ENCODE measurements at regions not wholly inside any gene's neighbourhood (a gene's known extent, or its start where the extent isn't known, plus 50 kb on each side); places are given as distances from the start of the nearest gene placed in this dataset.

GRCh38 chr10:10930979-10931743 lies 86.5 kb upstream of the CELF2 start:
- Histone ChIP-seq H3K4me3 (no peak overlapping the region), H3K4me1 (ENCODE audit: insufficient read depth) (no peaks in the 10 kb centered on the region), H3K9me3 (no peaks in the 10 kb centered on the region), H3K27ac (no peak overlapping the region), H3K36me3 (no peaks in the 10 kb centered on the region), H3K27me3 (no peaks in the 10 kb centered on the region)
- intact Hi-C loops (cut with DNase I), result no loop called here
- 90 to 94% (median 94%) methylated on average over 8 of the region's 8 CpGs for WGBS, 3 donors
- no peak for TF ChIP-seq POLR2A (IDR thresholded peaks at IDR 0.05)
- TF ChIP-seq EP300 (IDR thresholded peaks at IDR 0.05), result no peak
- no peak for TF ChIP-seq CTCF (IDR thresholded peaks at IDR 0.05)
- no peak for DNase-seq

- DNase-seq, result no peak
- H3K36me3 ChIP-seq, result no peaks in the 10 kb centered on the region
- H3K4me1 ChIP-seq (ENCODE audit: insufficient read depth), result no peaks in the 10 kb centered on the region
- no peak overlapping the region for H3K27ac ChIP-seq
- TF ChIP-seq POLR2A (IDR thresholded peaks at IDR 0.05), result no peak
- no peak for TF ChIP-seq CTCF (IDR thresholded peaks at IDR 0.05)
- no peak for TF ChIP-seq EP300 (IDR thresholded peaks at IDR 0.05)
- 94 to 97% (median 97%) methylated on average over 4 of the region's 4 CpGs for WGBS, 3 donors
- H3K27me3 ChIP-seq, result no peaks in the 10 kb centered on the region
- no peaks in the 10 kb centered on the region for H3K9me3 ChIP-seq
- intact Hi-C loops (cut with DNase I), result no loop called here
- H3K4me3 ChIP-seq, result no peak overlapping the region
Measured at GRCh38 chr10:10935032-10935431, 82.6 kb upstream of the CELF2 start.

- H3K27ac ChIP-seq, result no peak overlapping the region
- intact Hi-C loops (cut with DNase I), result no loop called here
- H3K36me3 ChIP-seq, result no peaks in the 10 kb centered on the region
- H3K27me3 ChIP-seq, result no peaks in the 10 kb centered on the region
- no peak for DNase-seq
- no peaks in the 10 kb centered on the region for H3K4me1 ChIP-seq (ENCODE audit: insufficient read depth)
- TF ChIP-seq EP300 (IDR thresholded peaks at IDR 0.05) (no peak), POLR2A (IDR thresholded peaks at IDR 0.05) (no peak), CTCF (IDR thresholded peaks at IDR 0.05) (no peak)
- no peaks in the 10 kb centered on the region for H3K9me3 ChIP-seq
- WGBS, 3 donors, result 83 to 87% (median 86%) methylated on average over 7 of the region's 7 CpGs
- no peak overlapping the region for H3K4me3 ChIP-seq
Measured at GRCh38 chr10:10938676-10939075, 79.0 kb upstream of the CELF2 start.

- Histone ChIP-seq H3K36me3 (no peaks in the 10 kb centered on the region), H3K4me3 (no peak overlapping the region), H3K27ac (no peak overlapping the region), H3K4me1 (ENCODE audit: insufficient read depth) (no peaks in the 10 kb centered on the region), H3K9me3 (no peaks in the 10 kb centered on the region), H3K27me3 (no peaks in the 10 kb centered on the region)
- intact Hi-C loops (cut with DNase I), result no loop called here
- no peak for DNase-seq
- 49 to 69% (median 69%) methylated on average over 6 of the region's 6 CpGs for WGBS, 3 donors
- TF ChIP-seq EP300 (IDR thresholded peaks at IDR 0.05) (no peak), CTCF (IDR thresholded peaks at IDR 0.05) (no peak)
Measured at GRCh38 chr10:10941127-10941730, 76.4 kb upstream of the CELF2 start.
